H9 (cell line): ENCODE measurements at regions not wholly inside any gene's neighbourhood (a gene's known extent, or its start where the extent isn't known, plus 50 kb on each side); places are given as distances from the start of the nearest gene placed in this dataset.
"Not testable (repeated sequence)": the region's sequence is repeated elsewhere in the genome, so short reads cannot be mapped to it uniquely, and the experiment has no call there.

Experiments used
- DNase-seq: peaks from one replicate; pipeline ENCODE4 v3.0.0-alpha.2; 2017
- H2AFZ ChIP-seq: one replicate; pipeline ENCODE4 v1.6.1; 2013; ENCODE audit warnings: mild to moderate bottlenecking, low read length, control low read depth, moderate library complexity
- H2AK5ac ChIP-seq: 2 replicates; pipeline ENCODE4 v1.6.1; 2013; ENCODE audit warnings: low read length, control low read depth, mixed read lengths; ENCODE audit not compliant: insufficient read length
- H2BK120ac ChIP-seq: one replicate; pipeline ENCODE4 v1.6.1; 2013; ENCODE audit warnings: low read depth, mild to moderate bottlenecking, low read length, control low read depth, inconsistent platforms; ENCODE audit not compliant: poor library complexity, severe bottlenecking
- H2BK12ac ChIP-seq: 2 replicates; pipeline ENCODE4 v1.6.1; 2013; ENCODE audit warnings: low read length, control low read depth, mixed read lengths, low read depth; ENCODE audit not compliant: insufficient read length
- H2BK15ac ChIP-seq: 2 replicates; pipeline ENCODE4 v1.6.1; 2013; ENCODE audit warnings: low read depth, low read length, control low read depth
- H2BK20ac ChIP-seq: one replicate; pipeline ENCODE4 v1.6.1; 2013; ENCODE audit warnings: low read depth, mild to moderate bottlenecking, low read length, control low read depth, inconsistent platforms; ENCODE audit not compliant: poor library complexity, severe bottlenecking
- H2BK5ac ChIP-seq: 2 replicates; pipeline ENCODE4 v1.6.1; 2013; ENCODE audit warnings: low read length, control low read depth, mixed read lengths; ENCODE audit not compliant: insufficient read length
- H3K14ac ChIP-seq: 2 replicates; pipeline ENCODE4 v1.6.1; 2013; ENCODE audit warnings: low read length, control low read depth; ENCODE audit not compliant: insufficient read depth
- H3K18ac ChIP-seq: 2 replicates; pipeline ENCODE4 v1.6.1; 2013; ENCODE audit warnings: low read depth, mild to moderate bottlenecking, mixed read lengths, low read length, control low read depth; ENCODE audit not compliant: insufficient read length
- H3K23ac ChIP-seq: 2 replicates; pipeline ENCODE4 v1.6.1; 2013; ENCODE audit warnings: low read length, control low read depth, mixed read lengths, low read depth; ENCODE audit not compliant: insufficient read length
- H3K23me2 ChIP-seq: 2 replicates; pipeline ENCODE4 v1.6.1; 2013; ENCODE audit warnings: low read depth, mild to moderate bottlenecking, mixed read lengths, low read length, control low read depth; ENCODE audit not compliant: insufficient read length, poor library complexity, severe bottlenecking
- H3K27ac ChIP-seq: 2 replicates; pipeline ENCODE4 v1.5.1; 2013; ENCODE audit warnings: low read length, control low read depth, mixed read lengths, low read depth; ENCODE audit not compliant: insufficient read length
- H3K27me3 ChIP-seq: 2 replicates; pipeline ENCODE4 v1.6.1; 2013; ENCODE audit warnings: low read length, control low read depth, inconsistent platforms; ENCODE audit not compliant: insufficient read depth
- H3K4ac ChIP-seq: 2 replicates; pipeline ENCODE4 v1.6.1; 2013; ENCODE audit warnings: low read depth, mild to moderate bottlenecking, control low read depth, inconsistent platforms, low read length, moderate library complexity
- H3K4me1 ChIP-seq: 2 replicates; pipeline ENCODE4 v1.6.1; 2013; ENCODE audit warnings: low read length, control low read depth, inconsistent platforms; ENCODE audit not compliant: insufficient read depth
- H3K4me2 ChIP-seq: 2 replicates; pipeline ENCODE4 v1.6.1; 2013; ENCODE audit warnings: low read length, control low read depth, mixed read lengths; ENCODE audit not compliant: insufficient read length, insufficient read depth
- H3K56ac ChIP-seq: 2 replicates; pipeline ENCODE4 v1.6.1; 2013; ENCODE audit warnings: low read depth, mild to moderate bottlenecking, mixed read lengths, low read length, control low read depth; ENCODE audit not compliant: insufficient read length
- H3K79me1 ChIP-seq: 2 replicates; pipeline ENCODE4 v1.6.1; 2013; ENCODE audit warnings: low read depth, mild to moderate bottlenecking, moderate library complexity, low read length, control low read depth, inconsistent platforms; ENCODE audit not compliant: insufficient read depth, poor library complexity, severe bottlenecking
- H3K79me2 ChIP-seq: 2 replicates; pipeline ENCODE4 v1.6.1; 2013; ENCODE audit warnings: low read length, control low read depth, inconsistent platforms; ENCODE audit not compliant: insufficient read depth
- H3K9ac ChIP-seq: 2 replicates; pipeline ENCODE4 v1.6.1; 2013; ENCODE audit warnings: low read length, control low read depth, mixed read lengths; ENCODE audit not compliant: insufficient read length; ENCODE audit errors: extremely low read depth
- H3K9me3 ChIP-seq: one replicate; pipeline ENCODE4 v1.6.1; 2013; ENCODE audit warnings: low read depth, low read length, inconsistent platforms; ENCODE audit not compliant: control insufficient read depth
- H3T11ph ChIP-seq: one replicate; pipeline ENCODE4 v1.6.1; 2013; ENCODE audit warnings: mild to moderate bottlenecking, low read length, control low read depth, inconsistent platforms
- H4K20me1 ChIP-seq: one replicate; pipeline ENCODE4 v1.6.1; 2013; ENCODE audit not compliant: control insufficient read depth, insufficient read length, insufficient read depth
- H4K5ac ChIP-seq: 2 replicates; pipeline ENCODE4 v1.6.1; 2013; ENCODE audit warnings: low read depth, mild to moderate bottlenecking, mixed read lengths, low read length, control low read depth; ENCODE audit not compliant: insufficient read length
- H4K8ac ChIP-seq: replicated peaks from 2 replicates; pipeline ENCODE4 v1.6.1; 2013; ENCODE audit warnings: low read length, control low read depth, mixed read lengths, low read depth; ENCODE audit not compliant: insufficient read length
- H4K91ac ChIP-seq: 2 replicates; pipeline ENCODE4 v1.6.1; 2013; ENCODE audit warnings: low read depth, mild to moderate bottlenecking, moderate library complexity, mixed read lengths, low read length, control low read depth; ENCODE audit not compliant: insufficient read length
- H3K27ac Mint-ChIP-seq, 3 experiments: 2 replicates in 2 of 3; 3 replicates in 1 of 3; pipeline ENCODE4 v1.8.0; 2020 to 2021; ENCODE audit warnings: mixed read lengths in 3 of 3, mild to moderate bottlenecking in 1 of 3, moderate library complexity in 1 of 3
- H3K27me3 Mint-ChIP-seq: 2 replicates; pipeline ENCODE4 v1.8.0; 2021; ENCODE audit warnings: low read depth, mild to moderate bottlenecking, moderate library complexity, mixed read lengths
- H3K36me3 Mint-ChIP-seq, 3 experiments: 2 replicates in 2 of 3; 3 replicates in 1 of 3; pipeline ENCODE4 v1.8.0; 2020 to 2021; ENCODE audit warnings: low read depth in 3 of 3, mixed read lengths in 3 of 3; ENCODE audit not compliant: insufficient read depth in 1 of 3
- H3K4me1 Mint-ChIP-seq, 2 experiments: 2 replicates each; pipeline ENCODE4 v1.8.0; 2020; ENCODE audit warnings: mixed read lengths in 2 of 2
- H3K4me3 Mint-ChIP-seq, 2 experiments: 2 replicates in 1 of 2; 3 replicates in 1 of 2; pipeline ENCODE4 v1.8.0; 2020 to 2021; ENCODE audit warnings: mild to moderate bottlenecking in 2 of 2, mixed read lengths in 2 of 2, moderate library complexity in 1 of 2
- H3K9me3 Mint-ChIP-seq, 2 experiments: 2 replicates in 1 of 2; 3 replicates in 1 of 2; pipeline ENCODE4 v1.8.0; 2020; ENCODE audit warnings: mild to moderate bottlenecking in 2 of 2, mixed read lengths in 2 of 2, moderate library complexity in 1 of 2
- WGBS: extraction: QIAGEN DNeasy Blood & Tissue Kit; methylation state at CpG from one replicate; pipeline ENCODE4 v1.1.7; 2013; ENCODE audit warnings: missing lambda C conversion rate, low lambda C conversion rate, mixed read lengths; ENCODE audit not compliant: insufficient read length; ENCODE audit errors: extremely low coverage; 5-methylcytosine and 5-hydroxymethylcytosine counted together

- H3K79me2 ChIP-seq, H3K79me1 ChIP-seq, H2BK5ac ChIP-seq: not testable (repeated sequence)
Observed at GRCh38 chr2:113386780-113387433, 50.6 kb upstream of the ZNG1B start.

DNA sequence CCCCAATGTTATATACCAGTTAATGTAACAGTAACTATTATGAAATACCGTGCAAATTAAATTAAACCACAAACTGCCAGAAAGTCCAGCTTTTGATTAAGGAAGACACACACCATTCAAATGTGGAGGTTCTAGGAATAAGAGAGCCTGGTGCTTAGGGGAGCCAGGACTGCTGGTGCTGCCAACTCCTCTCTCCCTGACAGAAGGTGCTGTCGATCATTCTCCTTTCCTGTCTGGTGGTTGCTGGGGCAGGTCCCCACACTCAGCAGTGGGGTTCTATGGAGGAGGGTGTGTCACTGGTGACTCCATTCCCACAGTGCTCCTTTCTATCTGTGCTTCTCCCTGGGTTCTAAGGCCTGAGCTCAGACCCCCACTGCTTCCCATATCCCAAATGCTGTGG lies 57.9 kb upstream of the ZNG1B start:
- H3K4me3 Mint-ChIP-seq, H2BK5ac ChIP-seq, H3K27ac ChIP-seq, H3K79me2 ChIP-seq, H3K9me3 Mint-ChIP-seq, H4K20me1 ChIP-seq, H3K4me1 ChIP-seq, H3K4me2 ChIP-seq, H2BK12ac ChIP-seq, H2BK15ac ChIP-seq, H3K27me3 ChIP-seq, H3K14ac ChIP-seq, H3K9ac ChIP-seq, H3K27ac Mint-ChIP-seq, H4K91ac ChIP-seq, H3K36me3 Mint-ChIP-seq, H4K8ac ChIP-seq, H3K4me1 Mint-ChIP-seq, H3K23ac ChIP-seq, H2BK20ac ChIP-seq, H2BK120ac ChIP-seq, H2AFZ ChIP-seq, H3K23me2 ChIP-seq, DNase-seq, H3K56ac ChIP-seq, H3K18ac ChIP-seq, H3K79me1 ChIP-seq, H3K9me3 ChIP-seq, H2AK5ac ChIP-seq, H4K5ac ChIP-seq, H3T11ph ChIP-seq, H3K4ac ChIP-seq: not testable (repeated sequence)
- H3K27me3 Mint-ChIP-seq = peaks cover 21% of the 10 kb centered on the region
- no CpG with 5 or more reads among the region's 2 CpGs for WGBS

More at GRCh38 chr2:113386780-113387433, 50.6 kb upstream of the ZNG1B start:
- not testable (repeated sequence) for H2BK12ac ChIP-seq, H3K9ac ChIP-seq, H2AFZ ChIP-seq, H3K4me1 Mint-ChIP-seq, H4K91ac ChIP-seq, H3T11ph ChIP-seq, H3K27me3 ChIP-seq, H3K4me2 ChIP-seq, H3K4ac ChIP-seq, DNase-seq, H3K27ac ChIP-seq, H3K36me3 Mint-ChIP-seq, H2AK5ac ChIP-seq, H2BK20ac ChIP-seq, H4K8ac ChIP-seq, H3K4me1 ChIP-seq, H2BK15ac ChIP-seq, H4K5ac ChIP-seq, H4K20me1 ChIP-seq, H3K9me3 ChIP-seq, H2BK120ac ChIP-seq, H3K14ac ChIP-seq, H3K27ac Mint-ChIP-seq, H3K18ac ChIP-seq, H3K23me2 ChIP-seq, H3K56ac ChIP-seq, H3K4me3 Mint-ChIP-seq, H3K23ac ChIP-seq
- peaks cover 6 to 15% of the 10 kb centered on the region in 2 experiments for H3K9me3 Mint-ChIP-seq
- WGBS = no CpG with 5 or more reads among the region's 6 CpGs
- H3K27me3 Mint-ChIP-seq = peaks cover 33% of the 10 kb centered on the region
